ENCODE measurements at regions not wholly inside any gene's neighbourhood (a gene's known extent, or its start where the extent isn't known, plus 50 kb on each side); places are given as distances from the start of the nearest gene placed in this dataset.

DNA sequence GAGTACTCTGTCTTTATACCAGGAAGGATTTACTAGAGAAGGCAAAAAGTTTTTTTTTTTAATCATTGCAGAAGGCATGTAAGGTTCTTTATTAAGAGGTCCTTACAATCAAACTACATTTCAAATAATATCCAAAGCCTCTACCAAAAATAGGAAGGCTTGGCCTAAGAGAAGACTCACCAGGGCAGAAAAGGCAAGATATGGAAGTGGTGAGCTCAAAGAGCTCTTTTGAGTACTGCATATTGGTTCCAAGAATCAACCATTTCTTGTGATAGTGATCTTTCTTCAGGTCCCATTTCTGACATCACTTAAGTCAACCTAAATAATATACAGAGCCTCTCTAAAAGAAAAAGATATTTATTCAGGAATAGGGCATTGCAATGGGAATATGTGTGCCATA is 153.2 kb downstream of the FASLG start:
- TF ChIP-seq, protein P1, sequence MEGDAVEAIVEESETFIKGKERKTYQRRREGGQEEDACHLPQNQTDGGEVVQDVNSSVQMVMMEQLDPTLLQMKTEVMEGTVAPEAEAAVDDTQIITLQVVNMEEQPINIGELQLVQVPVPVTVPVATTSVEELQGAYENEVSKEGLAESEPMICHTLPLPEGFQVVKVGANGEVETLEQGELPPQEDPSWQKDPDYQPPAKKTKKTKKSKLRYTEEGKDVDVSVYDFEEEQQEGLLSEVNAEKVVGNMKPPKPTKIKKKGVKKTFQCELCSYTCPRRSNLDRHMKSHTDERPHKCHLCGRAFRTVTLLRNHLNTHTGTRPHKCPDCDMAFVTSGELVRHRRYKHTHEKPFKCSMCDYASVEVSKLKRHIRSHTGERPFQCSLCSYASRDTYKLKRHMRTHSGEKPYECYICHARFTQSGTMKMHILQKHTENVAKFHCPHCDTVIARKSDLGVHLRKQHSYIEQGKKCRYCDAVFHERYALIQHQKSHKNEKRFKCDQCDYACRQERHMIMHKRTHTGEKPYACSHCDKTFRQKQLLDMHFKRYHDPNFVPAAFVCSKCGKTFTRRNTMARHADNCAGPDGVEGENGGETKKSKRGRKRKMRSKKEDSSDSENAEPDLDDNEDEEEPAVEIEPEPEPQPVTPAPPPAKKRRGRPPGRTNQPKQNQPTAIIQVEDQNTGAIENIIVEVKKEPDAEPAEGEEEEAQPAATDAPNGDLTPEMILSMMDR (IDR thresholded peaks at IDR 0.05), result no peak
- no peak for TF ChIP-seq POLR2A (IDR thresholded peaks at IDR 0.05)

Data from adrenal gland (tissue), 5 donors.